Keratinocyte (primary cell): ENCODE measurements at regions not wholly inside any gene's neighbourhood (a gene's known extent, or its start where the extent isn't known, plus 50 kb on each side); places are given as distances from the start of the nearest gene placed in this dataset.

Experiments used
- DNase-seq: peaks from one replicate; pipeline ENCODE4 v3.0.0-alpha.2; 2011; ENCODE audit warnings: low read depth, missing footprints, low spot score
- FAIRE-seq: peaks from 2 replicates; lab custom pipeline; 2011; peaks lifted over from hg19 to GRCh38; lab: Jason Lieb, UNC
- H2AFZ ChIP-seq: 2 replicates; pipeline ENCODE4 v1.6.0; 2012; ENCODE audit warnings: low read length, control low read depth, inconsistent platforms; ENCODE audit not compliant: control insufficient read depth
- H3K27ac ChIP-seq: 2 replicates; pipeline ENCODE4 v1.5.1; 2011; ENCODE audit warnings: low read length; ENCODE audit not compliant: control insufficient read depth, insufficient read depth
- H3K27me3 ChIP-seq: 3 replicates; pipeline ENCODE4 v1.6.0; 2011; ENCODE audit warnings: low read length; ENCODE audit not compliant: control insufficient read depth, insufficient read depth; ENCODE audit errors: extremely low read depth
- H3K36me3 ChIP-seq, 2 experiments: 2 replicates in 1 of 2; 3 replicates in 1 of 2; pipeline ENCODE4 v1.5.1; 2011; ENCODE audit warnings: low read length in 2 of 2, mild to moderate bottlenecking in 1 of 2; ENCODE audit not compliant: control insufficient read depth in 2 of 2, insufficient read depth in 2 of 2; ENCODE audit errors: extremely low read depth in 1 of 2
- H3K4me1 ChIP-seq: 3 replicates; pipeline ENCODE4 v1.5.1; 2011; ENCODE audit warnings: low read length; ENCODE audit not compliant: control insufficient read depth, insufficient read depth; ENCODE audit errors: extremely low read depth
- H3K4me2 ChIP-seq: 3 replicates; pipeline ENCODE4 v1.6.0; 2011; ENCODE audit warnings: low read depth, low read length; ENCODE audit not compliant: control insufficient read depth, insufficient read depth; ENCODE audit errors: extremely low read depth
- H3K4me3 ChIP-seq, 3 experiments: fragments of 200-600 bp in 1 of 3; sonication (generic) in 1 of 3; 2 replicates in 2 of 3; 3 replicates in 1 of 3; pipeline ENCODE4 v1.5.1; 2011 to 2016; ENCODE audit warnings: low read length in 3 of 3, mild to moderate bottlenecking in 3 of 3, control low read depth in 2 of 3, inconsistent platforms in 1 of 3, low read depth in 1 of 3, mixed read lengths in 1 of 3, mixed run types in 1 of 3, moderate library complexity in 1 of 3; ENCODE audit not compliant: control insufficient read depth in 2 of 3, insufficient read depth in 2 of 3; ENCODE audit errors: extremely low read depth in 1 of 3
- H3K79me2 ChIP-seq: 2 replicates; pipeline ENCODE4 v1.6.0; 2012; ENCODE audit warnings: low read length; ENCODE audit not compliant: control insufficient read depth, insufficient read depth
- H3K9ac ChIP-seq: 3 replicates; pipeline ENCODE4 v1.6.0; 2011; ENCODE audit warnings: low read length; ENCODE audit not compliant: control insufficient read depth, insufficient read depth; ENCODE audit errors: extremely low read depth
- H3K9me1 ChIP-seq: 3 replicates; pipeline ENCODE4 v1.6.0; 2011; ENCODE audit warnings: low read length; ENCODE audit not compliant: control insufficient read depth, insufficient read depth; ENCODE audit errors: extremely low read depth
- H3K9me3 ChIP-seq: 2 replicates; pipeline ENCODE4 v1.5.1; 2012; ENCODE audit warnings: low read depth, low read length; ENCODE audit not compliant: control insufficient read depth
- H4K20me1 ChIP-seq: 3 replicates; pipeline ENCODE4 v1.6.0; 2011; ENCODE audit warnings: low read length; ENCODE audit not compliant: control insufficient read depth, insufficient read depth; ENCODE audit errors: extremely low read depth
- CTCF ChIP-seq, 3 experiments: IDR thresholded peaks in 1 of 3; conservative IDR thresholded peaks in 1 of 3; optimal IDR thresholded peaks in 1 of 3; 2 replicates in 2 of 3; 3 replicates in 1 of 3; pipeline versions ENCODE3 to v1.5.1; 2011; ENCODE audit warnings: low read length in 3 of 3, mild to moderate bottlenecking in 3 of 3, moderate library complexity in 2 of 3, control low read depth in 1 of 3, inconsistent platforms in 1 of 3; ENCODE audit not compliant: insufficient read depth in 2 of 3; ENCODE audit errors: extremely low read depth in 1 of 3
- EZH2 ChIP-seq: IDR thresholded peaks from one replicate; pipeline ENCODE4 v1.6.1; 2012; ENCODE audit warnings: inconsistent platforms, mild to moderate bottlenecking, low read length, moderate library complexity
- dilution Hi-C: fragments of 300-500 bp; cut with MboI; formaldehyde crosslinking; loops from one replicate; pipeline ENCODE4 v1.7.0; 2020; ENCODE audit warnings: low sequenced_read_pairs; ENCODE audit not compliant: extremely low pct_ligation_motif_present

GRCh38 chr17:31699886-31700285 lies 159.2 kb downstream of the COPRS start:
- H3K9me1 ChIP-seq: no peaks in the 10 kb centered on the region
- TF ChIP-seq EZH2: no peak
- no peak for TF ChIP-seq CTCF (optimal IDR thresholded peaks at IDR 0.05 in 1 of 3, IDR thresholded peaks at IDR 0.05 in 1 of 3, conservative IDR thresholded peaks at IDR 0.05 in 1 of 3; ENCODE audit: extremely low read depth in 1 of 3, insufficient read depth in 2 of 3, low read length in 3 of 3)
- H3K4me3 ChIP-seq: no peak overlapping the region
- no peaks in the 10 kb centered on the region for H3K9me3 ChIP-seq
- H3K9ac ChIP-seq: no peak overlapping the region
- H3K27me3 ChIP-seq: no peaks in the 10 kb centered on the region
- FAIRE-seq (no peak), DNase-seq (no peak)
- dilution Hi-C loops: loop anchor here (25.0 kb wide), 1 partner anchor 113 kb away; no protein-coding TSS in a partner anchor
- H4K20me1 ChIP-seq: no peaks in the 10 kb centered on the region
- no peak overlapping the region for H3K4me2 ChIP-seq
- no peaks in the 10 kb centered on the region for H3K79me2 ChIP-seq
- no peak overlapping the region for H2AFZ ChIP-seq
- no peaks in the 10 kb centered on the region for H3K36me3 ChIP-seq
- H3K27ac ChIP-seq: no peak overlapping the region
- H3K4me1 ChIP-seq: peaks cover 4% of the 10 kb centered on the region

GRCh38 chr17:31699281-31699680 lies 159.8 kb downstream of the COPRS start:
- Histone ChIP-seq H3K4me1 (peaks cover 4% of the 10 kb centered on the region), H3K27ac (no peak overlapping the region), H4K20me1 (no peaks in the 10 kb centered on the region), H3K36me3 (no peaks in the 10 kb centered on the region), H3K4me3 (no peak overlapping the region), H2AFZ (no peak overlapping the region), H3K4me2 (no peak overlapping the region), H3K9me3 (no peaks in the 10 kb centered on the region), H3K79me2 (no peaks in the 10 kb centered on the region), H3K9me1 (no peaks in the 10 kb centered on the region), H3K9ac (no peak overlapping the region), H3K27me3 (no peaks in the 10 kb centered on the region)
- FAIRE-seq (no peak), DNase-seq (no peak)
- no peak for TF ChIP-seq EZH2
- TF ChIP-seq CTCF (optimal IDR thresholded peaks at IDR 0.05 in 1 of 3, IDR thresholded peaks at IDR 0.05 in 1 of 3, conservative IDR thresholded peaks at IDR 0.05 in 1 of 3; ENCODE audit: extremely low read depth in 1 of 3, insufficient read depth in 2 of 3, low read length in 3 of 3): no peak
- dilution Hi-C loops: loop anchor here (25.0 kb wide), 1 partner anchor 112 kb away; no protein-coding TSS in a partner anchor
